ENCODE measurements at regions not wholly inside any gene's neighbourhood (a gene's known extent, or its start where the extent isn't known, plus 50 kb on each side); places are given as distances from the start of the nearest gene placed in this dataset.

GRCh38 chrX:6372981-6373380 is 144.3 kb upstream of the NLGN4X start:
- CTCF ChIA-PET, result no interaction called here
- no peaks in the 10 kb centered on the region for H3K36me3 Mint-ChIP-seq (ENCODE audit: low read depth)
- TF ChIP-seq CTCF (IDR thresholded peaks at IDR 0.05), result no peak

DNA sequence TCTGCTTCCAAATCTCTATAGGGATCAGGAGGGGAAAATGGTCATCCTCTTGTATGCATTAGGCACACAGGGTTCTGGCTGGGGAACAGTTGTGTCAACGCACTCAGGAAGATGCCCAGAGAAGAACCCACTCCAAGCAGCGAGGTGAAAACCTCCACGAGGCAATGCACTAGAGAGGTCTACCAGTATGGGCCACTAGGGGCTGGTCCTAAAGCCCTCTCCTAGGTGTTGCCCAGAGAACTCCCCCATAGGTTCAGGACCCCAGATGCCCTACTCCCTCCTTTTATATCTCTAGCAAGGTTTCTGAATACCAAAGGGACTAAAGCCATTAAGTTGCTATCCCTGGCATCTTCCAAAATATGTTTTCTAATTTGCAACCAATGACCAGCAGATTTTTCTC is 142.7 kb upstream of the NLGN4X start:
- DNase-seq (no peak), ATAC-seq (ENCODE audit: low read depth) (no peak)
- Mint-ChIP-seq H3K27ac (no peak overlapping the region), H3K36me3 (ENCODE audit: low read depth) (no peaks in the 10 kb centered on the region), H3K9me3 (no peaks in the 10 kb centered on the region), H3K27me3 (no peaks in the 10 kb centered on the region), H3K4me3 (no peak overlapping the region), H3K4me1 (no peaks in the 10 kb centered on the region)
- TF ChIP-seq CTCF (IDR thresholded peaks at IDR 0.05), result no peak
- CTCF ChIA-PET, result no interaction called here
- intact Hi-C loops (cut with micrococcal nuclease), result no loop called here
- POLR2A ChIA-PET, result no interaction called here

More at GRCh38 chrX:6372981-6373380, 144.3 kb upstream of the NLGN4X start:
- Mint-ChIP-seq H3K9me3 (no peaks in the 10 kb centered on the region), H3K27ac (no peak overlapping the region), H3K4me3 (no peak overlapping the region), H3K27me3 (no peaks in the 10 kb centered on the region), H3K4me1 (no peaks in the 10 kb centered on the region)
- no peak for ATAC-seq (ENCODE audit: low read depth)
- POLR2A ChIA-PET, result no interaction called here
- intact Hi-C loops (cut with micrococcal nuclease), result no loop called here
- no peak for DNase-seq

- no peak for DNase-seq
- intact Hi-C loops (cut with micrococcal nuclease), result no loop called here
- no peaks in the 10 kb centered on the region for H3K36me3 Mint-ChIP-seq (ENCODE audit: low read depth)
- H3K4me3 Mint-ChIP-seq, result no peak overlapping the region
- no peaks in the 10 kb centered on the region for H3K4me1 Mint-ChIP-seq
- H3K27me3 Mint-ChIP-seq, result no peaks in the 10 kb centered on the region
- ChIA-PET POLR2A (no interaction called here), CTCF (no interaction called here)
- no peak for ATAC-seq (ENCODE audit: low read depth)
- no peak for TF ChIP-seq CTCF (IDR thresholded peaks at IDR 0.05)
- H3K9me3 Mint-ChIP-seq, result no peaks in the 10 kb centered on the region
- H3K27ac Mint-ChIP-seq, result no peak overlapping the region
Measured at GRCh38 chrX:6363188-6363587, 134.5 kb upstream of the NLGN4X start.

DNA sequence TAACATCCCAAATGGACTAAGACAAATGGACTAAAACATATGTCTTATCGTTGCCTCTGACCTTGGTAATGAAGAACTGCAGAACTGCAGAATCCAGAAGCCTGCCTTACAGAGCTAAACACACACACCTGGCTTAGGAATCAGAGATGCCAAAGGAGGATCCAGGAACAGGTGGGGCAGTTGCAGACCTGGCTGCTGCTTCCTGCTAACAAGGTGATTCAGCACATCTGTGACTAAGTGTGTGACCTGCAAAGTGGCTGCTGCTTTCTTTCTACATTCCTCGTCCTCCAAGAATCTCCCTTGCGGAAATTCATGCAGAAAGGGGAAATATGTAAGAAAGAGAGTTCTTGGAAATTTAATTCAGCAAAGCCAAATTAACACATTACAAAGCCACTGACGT is 96.8 kb upstream of the NLGN4X start:
- H3K9me3 Mint-ChIP-seq, result peaks cover 4% of the 10 kb centered on the region
- no peak for ATAC-seq (ENCODE audit: low read depth)
- TF ChIP-seq CTCF (IDR thresholded peaks at IDR 0.05), result no peak
- no peaks in the 10 kb centered on the region for H3K36me3 Mint-ChIP-seq (ENCODE audit: low read depth)
- H3K4me1 Mint-ChIP-seq, result no peaks in the 10 kb centered on the region
- H3K4me3 Mint-ChIP-seq, result no peak overlapping the region
- no peak for DNase-seq
- ChIA-PET CTCF (no interaction called here), POLR2A (no interaction called here)
- H3K27me3 Mint-ChIP-seq, result peaks cover 2% of the 10 kb centered on the region
- H3K27ac Mint-ChIP-seq, result no peak overlapping the region
- intact Hi-C loops (cut with micrococcal nuclease), result no loop called here

DNA sequence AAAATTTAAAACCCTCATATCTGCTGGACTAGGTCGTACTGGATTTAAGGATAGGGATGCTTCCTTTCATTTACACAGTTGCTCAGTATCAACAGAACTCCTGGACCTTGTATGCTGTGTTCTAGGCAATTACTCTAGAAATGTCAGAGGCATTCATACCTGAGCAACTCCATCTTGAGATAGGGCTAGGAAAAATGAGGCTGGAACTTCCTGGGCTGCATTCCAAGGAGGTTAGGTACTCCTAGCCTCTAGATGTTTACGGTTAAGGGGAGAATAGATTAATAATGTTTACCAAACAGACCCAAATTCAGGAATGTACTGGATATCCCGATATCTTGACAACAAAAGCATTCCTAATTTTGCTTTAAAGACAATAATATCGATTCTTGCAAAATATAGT is 84.7 kb upstream of the NLGN4X start:
- ATAC-seq (ENCODE audit: low read depth) (no peak), DNase-seq (no peak)
- Mint-ChIP-seq H3K27me3 (no peaks in the 10 kb centered on the region), H3K27ac (no peak overlapping the region), H3K4me3 (no peak overlapping the region), H3K9me3 (no peaks in the 10 kb centered on the region), H3K4me1 (no peaks in the 10 kb centered on the region), H3K36me3 (ENCODE audit: low read depth) (no peaks in the 10 kb centered on the region)
- intact Hi-C loops (cut with micrococcal nuclease), result no loop called here
- TF ChIP-seq CTCF (IDR thresholded peaks at IDR 0.05), result no peak
- CTCF ChIA-PET, result no interaction called here
- POLR2A ChIA-PET, result no interaction called here
